Activated CD8-positive, alpha-beta memory T cell treated with anti-CD3 and anti-CD28 coated beads, Interleukin-2, amount 10 ng/mL, durations not matched to agents 7 days and 5 days (primary cell): ENCODE measurements at regions not wholly inside any gene's neighbourhood (a gene's known extent, or its start where the extent isn't known, plus 50 kb on each side); places are given as distances from the start of the nearest gene placed in this dataset.

Experiments
- ATAC-seq: fragments of 150-1000 bp; cut with Tn5 transposase; one replicate; pipeline ENCODE4 v1.10.0; 2021; ENCODE audit warnings: moderate library complexity
- CTCF ChIA-PET: fragments of 350-600 bp; sonication (Branson Sonifier 250); formaldehyde crosslinking; loops from one replicate; lab custom pipeline; 2021; ENCODE audit warnings: antibody characterized with exemption; lab: Charles Lee
- DNase-seq: peaks from one replicate; pipeline ENCODE4 v3.0.0-alpha.2; 2020
- H3K27ac Mint-ChIP-seq: one replicate; pipeline ENCODE4 v1.8.0; 2021; ENCODE audit warnings: mild to moderate bottlenecking, mixed read lengths
- H3K27me3 Mint-ChIP-seq: one replicate; pipeline ENCODE4 v1.8.0; 2021; ENCODE audit warnings: mixed read lengths
- H3K36me3 Mint-ChIP-seq: one replicate; pipeline ENCODE4 v1.8.0; 2021; ENCODE audit warnings: mild to moderate bottlenecking, mixed read lengths
- H3K4me1 Mint-ChIP-seq: one replicate; pipeline ENCODE4 v1.8.0; 2021; ENCODE audit warnings: mixed read lengths
- H3K4me3 Mint-ChIP-seq: one replicate; pipeline ENCODE4 v1.8.0; 2021; ENCODE audit warnings: mild to moderate bottlenecking, moderate library complexity, mixed read lengths
- H3K9me3 Mint-ChIP-seq: one replicate; pipeline ENCODE4 v1.8.0; 2022; ENCODE audit warnings: low read depth, mixed read lengths

- H3K9me3 Mint-ChIP-seq, result peaks cover 3% of the 10 kb centered on the region
- no peak overlapping the region for H3K27ac Mint-ChIP-seq
- peaks cover 8% of the 10 kb centered on the region for H3K4me1 Mint-ChIP-seq
- no peaks in the 10 kb centered on the region for H3K36me3 Mint-ChIP-seq
- no peak overlapping the region for H3K4me3 Mint-ChIP-seq
- H3K27me3 Mint-ChIP-seq, result peaks cover 12% of the 10 kb centered on the region
- CTCF ChIA-PET, result interaction anchor here (1.0 to 1.3 kb wide), 3 partner anchors 11 to 621 kb away, joined by 3 to 4 read pairs (median 4); no protein-coding TSS in a partner anchor
- ATAC-seq, result no peak
- DNase-seq, result no peak
These were observed 310.7 kb downstream of the DUSP10 start for GRCh38 chr1:221431068-221431651.

- Mint-ChIP-seq H3K36me3 (no peaks in the 10 kb centered on the region), H3K9me3 (no peaks in the 10 kb centered on the region), H3K4me3 (no peak overlapping the region), H3K4me1 (peaks cover 8% of the 10 kb centered on the region), H3K27me3 (peaks cover 12% of the 10 kb centered on the region), H3K27ac (no peak overlapping the region)
- no peak for DNase-seq
- CTCF ChIA-PET, result interaction anchor here (1.3 kb wide), 2 partner anchors 10 to 168 kb away, joined by 4 read pairs; no protein-coding TSS in a partner anchor
- ATAC-seq, result no peak
These were observed 309.9 kb downstream of the DUSP10 start for GRCh38 chr1:221431961-221432360.

- Mint-ChIP-seq H3K36me3 (no peaks in the 10 kb centered on the region), H3K4me1 (peaks cover 28% of the 10 kb centered on the region), H3K27me3 (peaks cover 12% of the 10 kb centered on the region), H3K27ac (no peak overlapping the region), H3K4me3 (no peak overlapping the region), H3K9me3 (no peaks in the 10 kb centered on the region)
- CTCF ChIA-PET, result interaction anchor here (0.8 to 2.3 kb wide), 12 partner anchors 12 to 1020 kb away, joined by 3 to 29 read pairs (median 6); no protein-coding TSS in a partner anchor
- ATAC-seq (no peak), DNase-seq (no peak)
These were observed 306.4 kb downstream of the DUSP10 start for GRCh38 chr1:221435504-221435904.

GRCh38 chr1:221437171-221437570 lies 304.7 kb downstream of the DUSP10 start:
- CTCF ChIA-PET, result no interaction called here
- Mint-ChIP-seq H3K4me1 (peaks cover 31% of the 10 kb centered on the region), H3K9me3 (no peaks in the 10 kb centered on the region), H3K27ac (no peak overlapping the region), H3K36me3 (no peaks in the 10 kb centered on the region), H3K4me3 (no peak overlapping the region), H3K27me3 (peaks cover 7% of the 10 kb centered on the region)
- DNase-seq (no peak), ATAC-seq (no peak)

GRCh38 chr1:221437926-221438325 lies 304.0 kb downstream of the DUSP10 start:
- DNase-seq (no peak), ATAC-seq (no peak)
- Mint-ChIP-seq H3K36me3 (no peaks in the 10 kb centered on the region), H3K27me3 (peaks cover 9% of the 10 kb centered on the region), H3K9me3 (no peaks in the 10 kb centered on the region), H3K4me3 (no peak overlapping the region), H3K27ac (no peak overlapping the region), H3K4me1 (peaks cover 31% of the 10 kb centered on the region)
- CTCF ChIA-PET, result no interaction called here

- H3K27me3 Mint-ChIP-seq, result peaks cover 9% of the 10 kb centered on the region
- DNase-seq, result peak; percentile 83
- H3K27ac Mint-ChIP-seq, result peak overlapping the region; percentile 54
- no peaks in the 10 kb centered on the region for H3K9me3 Mint-ChIP-seq
- H3K36me3 Mint-ChIP-seq, result no peaks in the 10 kb centered on the region
- CTCF ChIA-PET, result no interaction called here
- H3K4me1 Mint-ChIP-seq, result peaks cover 31% of the 10 kb centered on the region
- peak; percentile 97 for ATAC-seq
- H3K4me3 Mint-ChIP-seq, result no peak overlapping the region
These were observed 302.7 kb downstream of the DUSP10 start for GRCh38 chr1:221439008-221439746.

- Mint-ChIP-seq H3K27ac (no peak overlapping the region), H3K36me3 (no peaks in the 10 kb centered on the region), H3K9me3 (no peaks in the 10 kb centered on the region), H3K27me3 (peaks cover 9% of the 10 kb centered on the region), H3K4me1 (peaks cover 30% of the 10 kb centered on the region), H3K4me3 (no peak overlapping the region)
- DNase-seq, result peak; percentile 56
- ATAC-seq, result peak; percentile 65
- CTCF ChIA-PET, result no interaction called here
These were observed 302.0 kb downstream of the DUSP10 start for GRCh38 chr1:221439747-221440501.

GRCh38 chr1:221440658-221441057 lies 301.2 kb downstream of the DUSP10 start:
- peaks cover 11% of the 10 kb centered on the region for H3K27me3 Mint-ChIP-seq
- no peaks in the 10 kb centered on the region for H3K9me3 Mint-ChIP-seq
- no peaks in the 10 kb centered on the region for H3K36me3 Mint-ChIP-seq
- ATAC-seq, result no peak
- H3K4me3 Mint-ChIP-seq, result no peak overlapping the region
- H3K27ac Mint-ChIP-seq, result no peak overlapping the region
- CTCF ChIA-PET, result no interaction called here
- DNase-seq, result no peak
- peaks cover 23% of the 10 kb centered on the region for H3K4me1 Mint-ChIP-seq

- Mint-ChIP-seq H3K27me3 (peaks cover 22% of the 10 kb centered on the region), H3K9me3 (no peaks in the 10 kb centered on the region), H3K4me3 (no peak overlapping the region), H3K36me3 (no peaks in the 10 kb centered on the region), H3K4me1 (peaks cover 23% of the 10 kb centered on the region), H3K27ac (no peak overlapping the region)
- DNase-seq (no peak), ATAC-seq (no peak)
- CTCF ChIA-PET, result interaction anchor here (1.6 kb wide), 1 partner anchor 11 kb away, joined by 4 read pairs; no protein-coding TSS in a partner anchor
These were observed 299.8 kb downstream of the DUSP10 start for GRCh38 chr1:221442056-221442455.

GRCh38 chr1:221444346-221444745 lies 297.5 kb downstream of the DUSP10 start:
- Mint-ChIP-seq H3K27ac (no peak overlapping the region), H3K9me3 (no peaks in the 10 kb centered on the region), H3K4me1 (peaks cover 15% of the 10 kb centered on the region), H3K36me3 (no peaks in the 10 kb centered on the region), H3K27me3 (peaks cover 24% of the 10 kb centered on the region), H3K4me3 (no peak overlapping the region)
- no peak for DNase-seq
- no peak for ATAC-seq
- CTCF ChIA-PET, result no interaction called here

GRCh38 chr1:221448585-221449175 lies 293.2 kb downstream of the DUSP10 start:
- H3K4me1 Mint-ChIP-seq, result peaks cover 14% of the 10 kb centered on the region
- CTCF ChIA-PET, result interaction anchor here (2.3 kb wide), 1 partner anchor 14 kb away, joined by 6 read pairs; no protein-coding TSS in a partner anchor
- H3K4me3 Mint-ChIP-seq, result no peak overlapping the region

GRCh38 chr1:221449194-221449593 lies 292.7 kb downstream of the DUSP10 start:
- Mint-ChIP-seq H3K9me3 (no peaks in the 10 kb centered on the region), H3K27me3 (peaks cover 25% of the 10 kb centered on the region), H3K4me1 (peaks cover 14% of the 10 kb centered on the region), H3K36me3 (peaks cover 2% of the 10 kb centered on the region), H3K4me3 (no peak overlapping the region), H3K27ac (no peak overlapping the region)
- no peak for DNase-seq
- CTCF ChIA-PET, result interaction anchor here (2.3 kb wide), 1 partner anchor 14 kb away, joined by 6 read pairs; no protein-coding TSS in a partner anchor
- no peak for ATAC-seq

More at GRCh38 chr1:221448585-221449175, 293.2 kb downstream of the DUSP10 start:
- Mint-ChIP-seq H3K27me3 (peaks cover 25% of the 10 kb centered on the region), H3K36me3 (peaks cover 2% of the 10 kb centered on the region), H3K9me3 (no peaks in the 10 kb centered on the region), H3K27ac (no peak overlapping the region)
- no peak for DNase-seq
- no peak for ATAC-seq
